ENCODE measurements at regions not wholly inside any gene's neighbourhood (a gene's known extent, or its start where the extent isn't known, plus 50 kb on each side); places are given as distances from the start of the nearest gene placed in this dataset.

DNA sequence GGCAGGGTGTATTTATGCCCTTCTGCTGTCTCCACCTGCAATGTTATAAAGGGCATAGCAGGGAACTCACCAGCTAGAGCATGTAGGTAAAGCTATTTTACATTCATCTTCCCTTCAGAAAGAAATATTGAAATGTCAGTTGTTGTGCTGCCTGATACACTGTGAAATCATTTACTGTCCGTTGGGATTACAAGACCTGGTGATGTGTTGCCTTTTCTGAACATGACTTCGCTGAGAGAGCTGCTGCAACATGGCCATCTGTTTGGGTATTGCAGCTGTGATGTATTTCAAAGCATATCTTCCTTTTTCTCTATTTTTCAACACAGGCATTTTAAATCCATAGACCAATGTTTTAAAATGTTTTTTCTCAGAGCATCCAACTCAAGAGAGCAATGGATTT is 644.1 kb upstream of the GNPDA2 start:
- H3K27me3 ChIP-seq (ENCODE audit: insufficient read depth, low read depth), result no peaks in the 10 kb centered on the region
- H3K4me3 ChIP-seq (IDR thresholded peaks at IDR 0.05; ENCODE audit: insufficient read depth, low read depth, low read length), result no peak overlapping the region
- H2AFZ ChIP-seq (ENCODE audit: low read depth), result no peak overlapping the region
- H4K20me1 ChIP-seq (ENCODE audit: insufficient read depth), result no peaks in the 10 kb centered on the region
- no peak overlapping the region for H3K9ac ChIP-seq
- H3K4me2 ChIP-seq, result no peak overlapping the region
- no peaks in the 10 kb centered on the region for H3K4me1 ChIP-seq (ENCODE audit: low read depth, poor library complexity, severe bottlenecking)
- H3K27ac ChIP-seq, result no peak overlapping the region
- no peaks in the 10 kb centered on the region for H3K36me3 ChIP-seq (ENCODE audit: insufficient read depth)
- TF ChIP-seq CTCF (conservative IDR thresholded peaks at IDR 0.05; ENCODE audit: low read depth, low read length), result no peak
- no peaks in the 10 kb centered on the region for H3K79me2 ChIP-seq (ENCODE audit: insufficient read depth, low read depth)

DNA sequence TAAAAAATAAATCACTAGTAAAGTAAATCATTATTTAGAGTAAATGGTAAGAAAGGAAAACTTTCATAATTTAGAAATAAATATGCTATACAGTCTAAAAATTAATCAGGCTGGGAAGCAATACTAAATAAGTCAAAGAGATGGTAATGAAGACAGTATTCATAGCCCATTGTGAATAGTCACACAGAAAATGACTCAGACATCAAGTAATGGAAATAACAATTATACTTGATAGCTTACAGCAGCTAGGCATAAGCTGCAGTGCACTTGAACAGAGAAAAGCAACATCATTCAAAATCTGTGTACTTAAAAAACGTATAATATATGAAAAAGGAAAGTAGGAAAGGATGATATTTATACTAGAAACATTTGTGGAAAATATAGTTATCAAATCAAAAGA is 642.5 kb upstream of the GNPDA2 start:
- TF ChIP-seq CTCF (conservative IDR thresholded peaks at IDR 0.05; ENCODE audit: low read depth, low read length), result no peak
- Histone ChIP-seq H3K4me1 (ENCODE audit: low read depth, poor library complexity, severe bottlenecking) (no peaks in the 10 kb centered on the region), H3K27me3 (ENCODE audit: insufficient read depth, low read depth) (no peaks in the 10 kb centered on the region), H4K20me1 (ENCODE audit: insufficient read depth) (no peaks in the 10 kb centered on the region), H2AFZ (ENCODE audit: low read depth) (no peak overlapping the region), H3K4me2 (no peak overlapping the region), H3K79me2 (ENCODE audit: insufficient read depth, low read depth) (no peaks in the 10 kb centered on the region), H3K27ac (no peak overlapping the region), H3K36me3 (ENCODE audit: insufficient read depth) (no peaks in the 10 kb centered on the region), H3K9ac (no peak overlapping the region), H3K4me3 (IDR thresholded peaks at IDR 0.05; ENCODE audit: insufficient read depth, low read depth, low read length) (no peak overlapping the region)

GRCh38 chr4:45363931-45364330 is 637.6 kb upstream of the GNPDA2 start:
- H3K9ac ChIP-seq, result no peak overlapping the region
- no peak overlapping the region for H3K27ac ChIP-seq
- no peak overlapping the region for H2AFZ ChIP-seq (ENCODE audit: low read depth)
- no peaks in the 10 kb centered on the region for H3K36me3 ChIP-seq (ENCODE audit: insufficient read depth)
- no peak for TF ChIP-seq CTCF (conservative IDR thresholded peaks at IDR 0.05; ENCODE audit: low read depth, low read length)
- H3K4me3 ChIP-seq (IDR thresholded peaks at IDR 0.05; ENCODE audit: insufficient read depth, low read depth, low read length), result no peak overlapping the region
- no peak overlapping the region for H3K4me2 ChIP-seq
- H3K79me2 ChIP-seq (ENCODE audit: insufficient read depth, low read depth), result no peaks in the 10 kb centered on the region
- no peaks in the 10 kb centered on the region for H3K27me3 ChIP-seq (ENCODE audit: insufficient read depth, low read depth)
- H4K20me1 ChIP-seq (ENCODE audit: insufficient read depth), result no peaks in the 10 kb centered on the region
- H3K4me1 ChIP-seq (ENCODE audit: low read depth, poor library complexity, severe bottlenecking), result no peaks in the 10 kb centered on the region

DNA sequence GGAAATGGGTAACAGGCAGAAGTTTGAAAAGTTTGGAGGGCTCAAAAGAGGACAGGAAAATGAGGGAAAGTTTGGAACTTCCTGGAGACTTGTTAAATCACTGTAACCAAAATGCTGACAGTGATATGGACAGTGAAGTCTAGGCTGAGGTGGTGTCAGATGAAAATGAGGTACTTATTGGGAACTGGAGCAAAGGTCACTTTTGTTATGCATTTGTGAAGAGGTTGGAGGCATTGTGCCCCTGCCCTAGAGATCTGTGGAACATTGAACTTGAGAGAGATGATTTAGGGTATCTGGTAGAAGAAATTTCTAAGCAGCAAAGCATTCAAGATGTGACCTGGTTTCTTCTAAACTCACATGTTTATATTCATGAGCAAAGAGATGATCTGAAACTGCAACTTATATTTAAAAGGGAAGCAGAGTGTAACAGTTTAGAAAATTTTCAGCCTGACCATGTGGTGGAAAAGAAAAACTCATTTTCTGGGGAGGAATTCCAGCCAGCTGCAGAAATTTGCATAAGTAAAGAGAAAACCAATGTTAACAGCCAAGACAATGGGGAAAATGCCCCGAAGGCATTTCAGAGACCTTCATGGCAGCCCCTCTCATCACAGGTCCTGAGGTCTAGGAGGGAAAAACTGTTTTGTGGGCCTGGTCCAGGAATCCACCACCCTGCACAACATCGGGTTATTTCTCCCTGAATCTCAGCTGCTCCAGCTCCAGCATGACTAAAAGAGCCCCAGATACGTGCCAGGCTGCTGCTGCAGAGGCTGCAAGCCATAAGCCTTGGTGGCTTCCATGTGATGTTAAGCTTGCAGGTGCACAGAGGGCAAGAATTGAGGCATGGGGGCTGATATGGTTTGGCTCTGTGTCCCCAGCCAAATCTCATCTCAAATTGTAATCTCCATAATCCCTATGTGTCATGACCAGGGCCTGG is 632.5 kb upstream of the GNPDA2 start:
- no peak overlapping the region for H3K27ac ChIP-seq
- TF ChIP-seq CTCF (conservative IDR thresholded peaks at IDR 0.05; ENCODE audit: low read depth, low read length), result no peak
- H3K4me3 ChIP-seq (IDR thresholded peaks at IDR 0.05; ENCODE audit: insufficient read depth, low read depth, low read length), result no peak overlapping the region
- no peaks in the 10 kb centered on the region for H3K36me3 ChIP-seq (ENCODE audit: insufficient read depth)
- H2AFZ ChIP-seq (ENCODE audit: low read depth), result no peak overlapping the region
- H3K4me1 ChIP-seq (ENCODE audit: low read depth, poor library complexity, severe bottlenecking), result no peaks in the 10 kb centered on the region
- no peak overlapping the region for H3K9ac ChIP-seq
- no peak overlapping the region for H3K4me2 ChIP-seq
- no peaks in the 10 kb centered on the region for H4K20me1 ChIP-seq (ENCODE audit: insufficient read depth)
- no peaks in the 10 kb centered on the region for H3K27me3 ChIP-seq (ENCODE audit: insufficient read depth, low read depth)
- no peaks in the 10 kb centered on the region for H3K79me2 ChIP-seq (ENCODE audit: insufficient read depth, low read depth)

Data from KMS-11 (cell line).